ENCODE measurements at regions not wholly inside any gene's neighbourhood (a gene's known extent, or its start where the extent isn't known, plus 50 kb on each side); places are given as distances from the start of the nearest gene placed in this dataset.

DNA sequence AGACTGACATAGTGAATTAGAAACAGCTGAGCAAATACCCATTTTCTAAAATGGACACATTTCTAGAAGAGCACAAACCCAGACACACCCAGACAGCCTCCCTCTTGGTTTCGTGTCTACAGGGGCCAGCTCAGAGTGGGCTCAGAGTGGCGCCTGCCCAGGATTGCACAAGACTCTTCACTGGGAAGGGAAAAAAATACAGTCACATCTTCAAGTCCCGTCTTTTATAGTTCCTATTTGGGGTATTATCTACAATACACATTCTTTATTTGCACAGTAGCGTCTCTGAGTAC lies 246.1 kb upstream of the AFDN start:
- no peak for DNase-seq (ENCODE audit: low read depth)

- no peak for DNase-seq (ENCODE audit: low read depth)
These were observed 245.1 kb upstream of the AFDN start for GRCh38 chr6:167581637-167582036.

DNA sequence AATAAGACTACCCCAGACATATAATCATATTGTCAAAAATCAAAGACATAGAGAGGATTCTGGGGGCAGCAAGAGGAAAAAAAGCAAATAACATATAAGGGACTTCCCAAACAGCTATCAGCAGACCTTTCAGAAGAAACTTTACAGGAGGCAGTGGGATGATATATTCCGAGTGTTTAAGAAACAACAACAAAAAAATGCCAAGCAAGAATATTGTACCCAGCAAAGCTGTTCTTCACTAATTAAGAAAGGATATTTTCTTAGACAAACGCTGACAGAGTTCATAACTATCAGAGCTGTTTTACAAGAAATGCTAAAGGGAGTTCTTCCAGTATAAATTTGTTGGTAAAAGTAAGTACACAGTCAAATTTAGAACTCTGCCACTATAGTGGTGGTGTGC lies 243.3 kb upstream of the AFDN start:
- DNase-seq (ENCODE audit: low read depth), result no peak

- DNase-seq (ENCODE audit: low read depth), result no peak
These were observed 238.4 kb upstream of the AFDN start for GRCh38 chr6:167588181-167588919.

GRCh38 chr6:167588920-167589614 lies 237.6 kb upstream of the AFDN start:
- no peak for DNase-seq (ENCODE audit: low read depth)

GRCh38 chr6:167589615-167589940 lies 237.1 kb upstream of the AFDN start:
- DNase-seq (ENCODE audit: low read depth), result no peak

DNA sequence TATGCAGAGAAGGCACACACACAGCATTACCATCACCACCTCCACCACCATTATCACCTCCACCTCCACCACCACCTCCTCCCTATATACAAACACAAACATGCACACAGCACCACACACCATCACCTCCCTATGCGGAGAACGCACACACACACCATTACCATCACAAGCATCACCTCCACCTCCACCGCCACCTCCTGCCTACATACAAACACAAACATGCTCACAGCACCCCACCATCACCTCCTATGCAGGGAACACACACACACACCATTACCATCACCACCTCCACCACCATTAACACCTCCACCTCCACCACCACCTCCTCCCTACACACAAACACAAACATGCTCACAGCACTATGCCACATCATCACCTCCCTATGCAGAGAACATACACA lies 236.5 kb upstream of the AFDN start:
- no peak for DNase-seq (ENCODE audit: low read depth)

All from CMK (cell line).